HepG2 (cell line): ENCODE measurements at regions not wholly inside any gene's neighbourhood (a gene's known extent, or its start where the extent isn't known, plus 50 kb on each side); places are given as distances from the start of the nearest gene placed in this dataset.

Experiments
- ATAC-seq: fragments of 200-7000 bp; cut with Tn5 transposase; 3 replicates; pipeline ENCODE4 v1.9.1; 2020; ENCODE audit warnings: mild to moderate bottlenecking, moderate library complexity
- BruUV-seq: library from RNA; stranded (reverse); fragments of 400-500 nt; replicated peaks from 2 replicates; lab custom pipeline; 2021; lab: Mats Ljungman, UMichigan
- CTCF ChIA-PET: fragments of 300-600 bp; formaldehyde crosslinking; extraction: SDS; loops from one replicate; lab custom pipeline; 2021; ENCODE audit warnings: low total read pairs, inconsistent platforms, low intra/inter-chr PET ratio; lab: Yijun Ruan, JAX
- POLR2A ChIA-PET: fragments of 350-600 bp; sonication (Branson Sonifier 250); formaldehyde crosslinking; loops from one replicate; lab custom pipeline; 2020; ENCODE audit warnings: antibody characterized with exemption, inconsistent platforms; lab: Yijun Ruan, JAX
- DNase-seq: peaks from one replicate; pipeline ENCODE4 v3.0.0-alpha.2; 2015; ENCODE audit warnings: low spot score
- FAIRE-seq: peaks from 3 replicates; lab custom pipeline; 2011; peaks lifted over from hg19 to GRCh38; lab: Jason Lieb, UNC
- H2AFZ ChIP-seq: one replicate; pipeline ENCODE4 v1.6.1; 2011; ENCODE audit warnings: low read length, inconsistent platforms
- H3K27ac ChIP-seq: fragments of 300-600 bp; 3 replicates; pipeline ENCODE4 v1.8.0; 2011; ENCODE audit warnings: mixed run types, mild to moderate bottlenecking, mixed read lengths, low read length, inconsistent platforms; ENCODE audit not compliant: insufficient read depth; ENCODE audit errors: extremely low read length
- H3K27me3 ChIP-seq, 2 experiments: fragments of 200-600 bp in 1 of 2; 2 replicates in 1 of 2; 3 replicates in 1 of 2; pipeline versions ENCODE4 v1.6.0 to v1.8.0; 2011; ENCODE audit warnings: low read length in 2 of 2, mild to moderate bottlenecking in 2 of 2, moderate library complexity in 2 of 2, inconsistent platforms in 1 of 2; ENCODE audit not compliant: insufficient read depth in 2 of 2, control insufficient read depth in 1 of 2
- H3K36me3 ChIP-seq, 2 experiments: fragments of 200-600 bp in 1 of 2; replicated peaks in 1 of 2; 2 replicates in 1 of 2; 3 replicates in 1 of 2; pipeline versions ENCODE4 v1.5.1 to v1.8.0; 2011; ENCODE audit warnings: low read length in 2 of 2, inconsistent platforms in 1 of 2; ENCODE audit not compliant: insufficient read depth in 2 of 2, control insufficient read depth in 1 of 2
- H3K4me1 ChIP-seq: 2 replicates; pipeline ENCODE4 v1.5.1; 2012; ENCODE audit warnings: low read length, inconsistent platforms; ENCODE audit not compliant: insufficient read depth
- H3K4me2 ChIP-seq: 2 replicates; pipeline ENCODE4 v1.6.0; 2011; ENCODE audit warnings: low read depth, low read length, inconsistent platforms
- H3K4me3 ChIP-seq, 3 experiments: fragments of 200-600 bp in 1 of 3; sonication (generic), shearing (Covaris generic) in 1 of 3; replicated peaks in 1 of 3; 2 replicates each; pipeline ENCODE4 v1.5.1; 2011 to 2016; ENCODE audit warnings: low read length in 3 of 3, inconsistent platforms in 2 of 3, low read depth in 2 of 3, mild to moderate bottlenecking in 2 of 3, control low read depth in 1 of 3, mixed read lengths in 1 of 3; ENCODE audit not compliant: insufficient read depth in 1 of 3
- H3K79me2 ChIP-seq: one replicate; pipeline ENCODE4 v1.6.1; 2011; ENCODE audit warnings: low read length, inconsistent platforms; ENCODE audit not compliant: insufficient read depth
- H3K9ac ChIP-seq: 2 replicates; pipeline ENCODE4 v1.6.0; 2011; ENCODE audit warnings: mild to moderate bottlenecking, low read depth, low read length, inconsistent platforms; ENCODE audit not compliant: insufficient read depth
- H3K9me3 ChIP-seq: 2 replicates; pipeline ENCODE4 v1.5.1; 2012; ENCODE audit warnings: mild to moderate bottlenecking, low read length
- H4K20me1 ChIP-seq: 2 replicates; pipeline ENCODE4 v1.6.0; 2011; ENCODE audit warnings: inconsistent platforms, mild to moderate bottlenecking, low read length, moderate library complexity; ENCODE audit not compliant: insufficient read depth
- ASH2L ChIP-seq: fragments of 300-600, 200-600 bp; sonication (generic); IDR thresholded peaks from 2 replicates; pipeline ENCODE4 v1.7.0; 2017; ENCODE audit warnings: low read depth, mild to moderate bottlenecking, moderate library complexity, mixed read lengths, low read length; ENCODE audit not compliant: insufficient read length
- CC2D1A ChIP-seq: sonication (generic); formaldehyde crosslinking; IDR thresholded peaks from 2 replicates; pipeline ENCODE4 v1.8.1; 2023; ENCODE audit warnings: mild to moderate bottlenecking, missing genetic modification reagents
- CEBPB ChIP-seq: IDR thresholded peaks from 2 replicates; pipeline ENCODE4 v1.6.1; 2011; ENCODE audit warnings: low read depth, low read length, improper control_type of control experiment, borderline replicate concordance
- CEBPG ChIP-seq: IDR thresholded peaks from 2 replicates; pipeline ENCODE4 v1.6.1; 2016
- FOXJ3 ChIP-seq: sonication (generic); formaldehyde crosslinking; IDR thresholded peaks from 2 replicates; pipeline ENCODE4 v1.4.0; 2020; ENCODE audit warnings: missing genetic modification reagents, mild to moderate bottlenecking, borderline replicate concordance
- FOXK1 ChIP-seq: sonication (generic); formaldehyde crosslinking; IDR thresholded peaks from 2 replicates; pipeline ENCODE4 v1.4.0; 2020; ENCODE audit warnings: low read depth, missing genetic modification reagents, borderline replicate concordance
- HNRNPH1 ChIP-seq: fragments of 200-400 bp; formaldehyde crosslinking; optimal IDR thresholded peaks from 2 replicates; pipeline ENCODE3; 2017; ENCODE audit warnings: mild to moderate bottlenecking, low read depth, low read length
- JUND ChIP-seq: sonication (generic); formaldehyde crosslinking; IDR thresholded peaks from 2 replicates; pipeline ENCODE4 v1.8.0; 2022; ENCODE audit warnings: mild to moderate bottlenecking, missing genetic modification reagents
- KLF13 ChIP-seq: sonication (generic); formaldehyde crosslinking; IDR thresholded peaks from 2 replicates; pipeline ENCODE4 v1.4.0; 2020; ENCODE audit warnings: mild to moderate bottlenecking, missing genetic modification reagents
- NFIB ChIP-seq: sonication (generic); formaldehyde crosslinking; IDR thresholded peaks from 2 replicates; pipeline ENCODE4 v1.9.0; 2021; ENCODE audit warnings: missing genetic modification reagents, mild to moderate bottlenecking, borderline replicate concordance
- REPIN1 ChIP-seq: sonication (generic); formaldehyde crosslinking; IDR thresholded peaks from 2 replicates; pipeline ENCODE4 v1.8.0; 2022; ENCODE audit warnings: missing genetic modification reagents, low read depth, mild to moderate bottlenecking, borderline replicate concordance
- RFX5 ChIP-seq: IDR thresholded peaks from 2 replicates; pipeline ENCODE4 v1.6.1; 2011; ENCODE audit warnings: low read depth, low read length, improper control_type of control experiment
- SMYD3 ChIP-seq: sonication (generic); formaldehyde crosslinking; IDR thresholded peaks from 2 replicates; pipeline ENCODE4 v1.8.1; 2023; ENCODE audit warnings: mild to moderate bottlenecking, missing genetic modification reagents
- SRY ChIP-seq: sonication (generic); formaldehyde crosslinking; IDR thresholded peaks from 2 replicates; pipeline ENCODE4 v1.8.0; 2022; ENCODE audit warnings: mild to moderate bottlenecking, missing genetic modification reagents
- U2AF2 ChIP-seq: fragments of 200-400 bp; formaldehyde crosslinking; IDR thresholded peaks from 2 replicates; pipeline ENCODE4 v1.6.1; 2017; ENCODE audit warnings: low read depth, mild to moderate bottlenecking, low read length
- ZFP36 ChIP-seq: fragments of 150-350 bp; IDR thresholded peaks from 2 replicates; pipeline ENCODE4 v1.6.1; 2018; ENCODE audit warnings: borderline replicate concordance, low read length, low read depth; ENCODE audit not compliant: partially characterized antibody
- ZNF17 ChIP-seq: sonication (generic); formaldehyde crosslinking; IDR thresholded peaks from 2 replicates; pipeline ENCODE4 v1.5.0; 2020; ENCODE audit warnings: mild to moderate bottlenecking, missing genetic modification reagents
- ZNF343 ChIP-seq: sonication (generic); formaldehyde crosslinking; IDR thresholded peaks from 2 replicates; pipeline ENCODE4 v1.4.0; 2020; ENCODE audit warnings: mild to moderate bottlenecking, missing genetic modification reagents
- ZSCAN29 ChIP-seq: sonication (generic); formaldehyde crosslinking; conservative IDR thresholded peaks from 2 replicates; pipeline ENCODE4 v1.4.0; 2020; ENCODE audit warnings: mild to moderate bottlenecking, missing genetic modification reagents
- WGBS: methylation state at CpG from one replicate; pipeline ENCODE4 v1.1.6; 2017; ENCODE audit warnings: low lambda C conversion rate; 5-methylcytosine and 5-hydroxymethylcytosine counted together
- in situ Hi-C: cut with HindIII; loops from 2 replicates; pipeline ENCODE4 v1.10.0; 2017; ENCODE audit warnings: low pct_unique_long_range_greater_than_20kb; ENCODE audit not compliant: extremely low pct_ligation_motif_present
- intact Hi-C: fragments of 100-400 bp; cut with micrococcal nuclease; formaldehyde crosslinking; loops from one replicate; pipeline ENCODE4 v1.10.0; 2022; ENCODE audit not compliant: unreplicated experiment
- TF ChIP-seq, protein P1 (sequence below): sonication (generic); formaldehyde crosslinking; conservative IDR thresholded peaks from 2 replicates; pipeline ENCODE4 v1.4.0; 2020; ENCODE audit warnings: missing genetic modification reagents
- TF ChIP-seq, protein P2 (sequence below): sonication (generic); formaldehyde crosslinking; IDR thresholded peaks from 2 replicates; pipeline ENCODE4 v1.5.1; 2020; ENCODE audit warnings: mild to moderate bottlenecking, missing genetic modification reagents, moderate library complexity

DNA sequence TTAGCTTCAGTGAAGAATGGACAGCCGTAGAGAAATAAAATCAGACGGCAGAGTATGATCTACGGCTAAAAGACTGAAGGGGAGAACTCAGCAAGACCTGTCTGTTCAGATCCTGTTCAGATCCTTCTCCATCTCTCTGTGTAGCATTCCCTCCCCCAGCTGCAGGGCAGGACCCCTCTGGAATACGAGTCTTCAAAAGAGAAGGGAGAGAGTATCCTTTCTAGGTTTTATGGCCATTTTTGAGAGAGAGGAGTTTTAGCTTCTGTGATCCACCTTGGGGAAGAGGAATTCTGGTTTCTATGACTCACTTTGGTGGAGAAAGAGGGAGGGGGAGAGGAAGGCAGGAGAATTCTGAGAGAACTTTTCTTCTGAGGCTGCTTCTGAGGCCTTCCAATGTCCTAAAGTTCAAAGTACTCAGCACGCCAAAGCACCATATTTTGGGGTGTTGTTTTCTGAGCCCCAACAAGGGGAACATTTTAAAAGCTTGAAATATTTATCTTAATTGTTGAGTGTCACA lies 194.4 kb upstream of the TLE4 start:
- no peaks in the 10 kb centered on the region for H3K4me1 ChIP-seq
- H3K27me3 ChIP-seq, result no peaks in the 10 kb centered on the region
- intact Hi-C loops (no loop called here), in situ Hi-C loops (no loop called here)
- no peak overlapping the region for H3K4me2 ChIP-seq
- no peak overlapping the region for H3K9ac ChIP-seq
- POLR2A ChIA-PET, result no interaction called here
- WGBS, result 20% methylated on average over 5 of the region's 5 CpGs
- no peak overlapping the region for H2AFZ ChIP-seq
- H4K20me1 ChIP-seq, result no peaks in the 10 kb centered on the region
- H3K4me3 ChIP-seq, result no peak overlapping the region
- FAIRE-seq (no peak), ATAC-seq (no peak), DNase-seq (no peak)
- H3K27ac ChIP-seq, result no peak overlapping the region
- TF ChIP-seq ZNF343 (no peak), CEBPG (CRISPR knock-in tag) (no peak), REPIN1 (no peak), ASH2L (no peak), HNRNPH1 (no peak), ZFP36 (no peak), CEBPB (no peak), JUND (CRISPR knock-in tag) (no peak), FOXJ3 (CRISPR knock-in tag) (no peak), NFIB (no peak), KLF13 (no peak), RFX5 (no peak)
- H3K79me2 ChIP-seq, result no peaks in the 10 kb centered on the region
- BruUV-seq, result no TSS peak
- CTCF ChIA-PET, result no interaction called here
- no peaks in the 10 kb centered on the region for H3K36me3 ChIP-seq
- H3K9me3 ChIP-seq, result peaks cover 22% of the 10 kb centered on the region

DNA sequence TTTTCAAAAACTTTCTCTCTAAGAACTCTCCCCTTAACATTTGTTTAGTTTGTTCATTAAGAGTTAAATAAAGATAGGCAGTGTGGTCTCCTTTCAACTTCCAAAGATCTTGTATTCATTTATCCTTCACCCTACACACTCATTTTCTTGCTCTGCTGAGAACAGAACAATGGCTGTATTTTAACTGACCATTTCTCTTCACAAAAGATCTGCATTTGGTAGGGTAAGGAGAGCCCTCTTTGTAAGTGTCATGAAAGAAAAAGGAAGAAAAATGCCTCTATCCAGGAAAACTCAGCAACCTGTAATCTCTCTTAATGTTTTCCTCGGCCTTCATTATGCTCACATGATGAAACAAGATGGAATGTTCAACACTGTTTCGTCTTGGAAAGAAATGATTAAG lies 193.7 kb upstream of the TLE4 start:
- no peak for DNase-seq
- CTCF ChIA-PET, result no interaction called here
- in situ Hi-C loops, result no loop called here
- Histone ChIP-seq H3K4me3 (no peak overlapping the region), H4K20me1 (no peaks in the 10 kb centered on the region)
- FAIRE-seq, result no peak
- BruUV-seq, result no TSS peak
- WGBS, result 0% methylated on average over 2 of the region's 2 CpGs
- TF ChIP-seq CC2D1A (CRISPR knock-in tag) (no peak), ZNF17 (no peak), SMYD3 (CRISPR knock-in tag) (no peak), U2AF2 (no peak), SRY (CRISPR knock-in tag) (no peak), HNRNPH1 (no peak), ZSCAN29 (CRISPR knock-in tag) (no peak), FOXK1 (CRISPR knock-in tag) (no peak)
- TF ChIP-seq, protein P1, sequence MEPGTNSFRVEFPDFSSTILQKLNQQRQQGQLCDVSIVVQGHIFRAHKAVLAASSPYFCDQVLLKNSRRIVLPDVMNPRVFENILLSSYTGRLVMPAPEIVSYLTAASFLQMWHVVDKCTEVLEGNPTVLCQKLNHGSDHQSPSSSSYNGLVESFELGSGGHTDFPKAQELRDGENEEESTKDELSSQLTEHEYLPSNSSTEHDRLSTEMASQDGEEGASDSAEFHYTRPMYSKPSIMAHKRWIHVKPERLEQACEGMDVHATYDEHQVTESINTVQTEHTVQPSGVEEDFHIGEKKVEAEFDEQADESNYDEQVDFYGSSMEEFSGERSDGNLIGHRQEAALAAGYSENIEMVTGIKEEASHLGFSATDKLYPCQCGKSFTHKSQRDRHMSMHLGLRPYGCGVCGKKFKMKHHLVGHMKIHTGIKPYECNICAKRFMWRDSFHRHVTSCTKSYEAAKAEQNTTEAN (CRISPR knock-in tag), result no peak
- TF ChIP-seq, protein P2, sequence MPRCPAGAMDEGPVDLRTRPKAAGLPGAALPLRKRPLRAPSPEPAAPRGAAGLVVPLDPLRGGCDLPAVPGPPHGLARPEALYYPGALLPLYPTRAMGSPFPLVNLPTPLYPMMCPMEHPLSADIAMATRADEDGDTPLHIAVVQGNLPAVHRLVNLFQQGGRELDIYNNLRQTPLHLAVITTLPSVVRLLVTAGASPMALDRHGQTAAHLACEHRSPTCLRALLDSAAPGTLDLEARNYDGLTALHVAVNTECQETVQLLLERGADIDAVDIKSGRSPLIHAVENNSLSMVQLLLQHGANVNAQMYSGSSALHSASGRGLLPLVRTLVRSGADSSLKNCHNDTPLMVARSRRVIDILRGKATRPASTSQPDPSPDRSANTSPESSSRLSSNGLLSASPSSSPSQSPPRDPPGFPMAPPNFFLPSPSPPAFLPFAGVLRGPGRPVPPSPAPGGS (CRISPR knock-in tag), result no peak
- TF ChIP-seq, all 625 proteins: peak for 0
- intact Hi-C loops, result no loop called here
- no peak for ATAC-seq
- Histone ChIP-seq H3K27me3 (no peaks in the 10 kb centered on the region), H3K79me2 (no peaks in the 10 kb centered on the region), H2AFZ (no peak overlapping the region), H3K27ac (no peak overlapping the region), H3K4me2 (no peak overlapping the region), H3K9ac (no peak overlapping the region), H3K9me3 (peaks cover 22% of the 10 kb centered on the region), H3K4me1 (no peaks in the 10 kb centered on the region), H3K36me3 (no peaks in the 10 kb centered on the region)
- POLR2A ChIA-PET, result no interaction called here
